Amygdala (tissue), 56 donors: ENCODE measurements at regions not wholly inside any gene's neighbourhood (a gene's known extent, or its start where the extent isn't known, plus 50 kb on each side); places are given as distances from the start of the nearest gene placed in this dataset.
A peak's percentile ranks its signal among the peaks of the same experiment; 100 is the strongest.

Source experiments
- DNase-seq, 56 donors: peaks; one replicate each; lab custom pipeline; 2025; lab: John Stamatoyannopoulos, UW

DNA sequence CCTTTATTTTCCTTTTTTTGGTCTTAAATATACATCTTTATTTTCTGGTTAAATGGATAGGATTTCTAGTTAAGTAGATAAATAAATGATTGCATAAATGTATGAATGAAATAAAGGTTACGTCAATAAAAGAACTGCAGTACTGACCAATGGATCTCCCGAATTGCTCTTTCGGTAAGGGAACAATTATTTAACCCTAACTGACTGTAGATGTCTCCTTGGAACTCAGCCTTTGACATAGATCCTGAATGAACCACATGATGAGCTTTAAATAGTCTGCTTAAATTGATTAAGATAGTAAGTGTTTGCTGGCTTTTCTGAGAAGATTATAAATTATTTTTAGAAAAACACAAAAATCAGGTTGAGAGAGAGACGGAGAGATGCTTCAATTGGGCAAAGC lies 391.0 kb upstream of the SYT1 start:
- no peak for DNase-seq

DNA sequence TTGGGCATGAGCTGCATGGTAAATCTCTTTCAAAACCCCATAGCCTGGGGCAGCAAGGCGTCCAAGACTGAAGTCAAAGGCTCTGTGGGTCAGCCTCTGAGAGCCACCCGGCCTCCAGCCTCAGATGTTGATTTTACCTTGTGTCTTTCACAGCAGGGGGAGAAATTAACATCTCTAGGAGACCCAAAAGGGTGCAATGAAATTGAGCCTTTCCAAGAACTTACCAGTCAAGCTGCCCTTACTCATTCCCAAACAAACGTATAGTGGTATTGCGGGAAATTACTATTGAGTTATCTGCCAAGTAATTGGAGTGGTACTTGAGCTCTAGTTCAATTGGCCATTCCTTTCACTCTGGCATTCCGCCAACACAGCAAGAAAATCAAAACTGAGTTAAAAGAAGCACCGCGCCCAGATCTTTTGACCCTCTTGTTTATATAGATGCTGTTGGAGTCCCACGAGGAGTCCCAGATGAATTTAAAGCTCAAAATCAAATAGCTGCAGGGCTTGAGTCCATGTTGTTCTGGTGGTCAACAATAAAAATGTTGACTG lies 380.7 kb upstream of the SYT1 start:
- no peak for DNase-seq

DNA sequence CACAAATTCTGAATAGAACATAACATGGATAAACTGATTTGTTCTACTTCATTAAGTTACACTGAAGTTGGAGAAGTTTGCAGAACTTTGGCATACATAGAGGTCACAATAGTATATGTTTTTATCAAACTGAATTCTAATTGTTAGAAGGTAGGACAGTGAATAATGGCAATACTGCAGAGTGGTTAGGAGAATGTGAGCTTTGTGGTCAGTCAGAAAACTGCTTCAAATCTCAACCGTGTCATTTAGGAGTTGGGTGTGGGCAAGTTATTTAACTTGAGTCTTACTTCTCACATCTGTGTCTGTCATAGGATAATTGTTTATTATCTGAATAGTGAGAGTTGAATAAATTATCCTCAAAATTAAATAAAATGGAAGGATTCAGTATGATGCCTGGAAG lies 374.6 kb upstream of the SYT1 start:
- no peak for DNase-seq

DNA sequence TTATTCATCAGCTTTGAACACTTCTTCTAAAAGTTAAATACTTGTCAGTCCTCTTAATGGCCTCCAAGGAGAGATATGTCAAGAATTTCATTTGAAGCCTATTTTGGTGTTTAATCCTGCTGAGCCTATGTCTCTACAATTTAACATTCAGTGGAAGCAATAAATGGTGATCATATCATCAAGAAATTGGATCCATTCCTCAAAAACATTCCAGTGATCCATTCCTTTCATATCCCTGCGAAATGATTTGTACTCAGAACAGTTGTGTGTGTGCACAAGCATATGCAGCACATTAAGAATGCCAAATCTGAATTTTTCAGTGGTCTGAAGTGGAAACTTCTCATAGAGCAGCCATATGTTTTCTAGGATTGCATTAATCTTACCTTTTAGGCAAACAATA lies 373.7 kb upstream of the SYT1 start:
- DNase-seq, result no peak

DNA sequence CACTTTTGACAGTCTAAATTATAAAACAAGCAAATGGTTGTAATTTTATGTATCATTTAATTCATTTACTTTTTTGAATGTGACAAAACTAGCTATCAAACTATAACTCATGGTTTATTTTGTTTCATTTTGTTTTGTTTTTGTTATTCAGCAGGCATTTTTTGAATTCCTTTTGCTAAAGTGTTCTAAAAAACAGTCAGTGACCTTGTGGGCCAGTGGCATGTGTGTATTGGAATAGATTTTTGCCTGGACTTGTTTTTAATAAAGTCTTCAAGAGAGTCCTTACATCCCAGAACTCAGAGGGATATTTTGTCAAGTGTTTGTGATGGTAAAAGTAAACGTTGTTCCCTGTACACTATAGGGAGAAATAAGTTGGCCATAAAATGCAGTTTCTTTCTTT lies 369.7 kb upstream of the SYT1 start:
- DNase-seq, result no peak

DNA sequence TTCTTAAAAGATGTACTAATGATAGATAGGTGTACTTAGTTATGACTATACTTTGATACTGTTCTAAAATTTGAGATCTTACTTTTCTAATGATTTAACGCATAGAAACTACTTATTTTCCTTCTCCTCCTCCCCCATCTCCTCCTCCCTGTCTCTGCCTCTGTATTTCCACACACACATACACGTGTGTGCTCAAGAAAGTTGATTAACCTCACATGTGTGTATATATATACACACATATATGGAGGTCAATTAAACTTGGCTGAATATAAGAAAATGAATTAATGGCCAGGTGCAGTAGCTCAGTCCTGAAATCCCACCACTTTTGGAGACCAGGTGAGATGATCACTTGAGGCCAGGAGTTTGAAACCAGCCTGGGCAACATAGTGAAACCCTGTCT lies 362.7 kb upstream of the SYT1 start:
- no peak for DNase-seq

DNA sequence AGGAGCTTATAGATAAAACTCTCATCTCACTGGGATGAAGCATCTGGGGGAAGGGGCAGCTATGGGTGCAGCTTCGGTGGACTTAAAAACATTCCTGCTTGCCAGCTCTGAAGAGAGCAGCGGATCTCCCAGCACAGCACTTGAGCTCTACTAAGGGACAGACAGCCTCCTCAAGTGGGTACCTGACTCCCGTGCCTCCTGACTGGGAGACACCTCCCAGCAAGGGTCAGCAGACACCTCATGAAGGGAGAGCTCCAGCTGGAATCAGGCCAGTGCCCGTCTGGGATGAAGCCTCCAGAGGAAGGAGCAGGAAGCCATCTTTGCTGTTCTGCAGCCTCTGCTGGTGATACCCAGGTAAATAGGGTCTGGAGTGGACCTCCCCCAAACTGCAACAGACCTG lies 345.2 kb upstream of the SYT1 start:
- no peak for DNase-seq

DNA sequence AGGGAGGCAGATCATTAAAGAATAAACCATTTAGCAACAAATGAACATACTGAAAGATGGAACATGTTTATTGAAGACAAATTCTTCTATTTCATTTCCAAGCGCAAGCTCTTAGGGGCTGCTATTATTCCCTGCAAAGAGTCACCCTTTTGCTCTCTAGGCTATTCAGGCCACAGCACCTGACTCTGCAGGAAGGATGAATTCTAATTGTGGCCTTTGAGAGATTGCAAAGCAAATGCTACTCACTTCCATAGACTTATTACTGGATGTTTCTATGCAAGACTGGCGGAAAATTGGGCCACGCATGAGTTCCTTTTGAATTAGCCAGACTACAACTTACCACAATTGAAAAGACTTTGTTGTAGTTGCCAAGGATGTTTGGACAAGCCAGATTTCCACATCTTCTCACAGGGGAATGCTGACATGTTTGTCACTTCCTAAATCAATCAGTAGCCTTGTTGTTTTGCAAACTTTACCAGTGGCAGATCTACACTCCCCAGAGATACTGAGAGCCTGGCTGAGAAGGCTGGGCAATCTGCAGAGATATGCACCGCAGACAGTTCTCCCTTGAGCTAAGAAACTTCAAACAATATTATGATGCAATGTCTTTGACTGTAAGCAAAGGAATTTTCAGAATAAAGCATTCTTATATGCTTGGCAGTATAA lies 334.3 kb upstream of the SYT1 start:
- DNase-seq, result no peak

DNA sequence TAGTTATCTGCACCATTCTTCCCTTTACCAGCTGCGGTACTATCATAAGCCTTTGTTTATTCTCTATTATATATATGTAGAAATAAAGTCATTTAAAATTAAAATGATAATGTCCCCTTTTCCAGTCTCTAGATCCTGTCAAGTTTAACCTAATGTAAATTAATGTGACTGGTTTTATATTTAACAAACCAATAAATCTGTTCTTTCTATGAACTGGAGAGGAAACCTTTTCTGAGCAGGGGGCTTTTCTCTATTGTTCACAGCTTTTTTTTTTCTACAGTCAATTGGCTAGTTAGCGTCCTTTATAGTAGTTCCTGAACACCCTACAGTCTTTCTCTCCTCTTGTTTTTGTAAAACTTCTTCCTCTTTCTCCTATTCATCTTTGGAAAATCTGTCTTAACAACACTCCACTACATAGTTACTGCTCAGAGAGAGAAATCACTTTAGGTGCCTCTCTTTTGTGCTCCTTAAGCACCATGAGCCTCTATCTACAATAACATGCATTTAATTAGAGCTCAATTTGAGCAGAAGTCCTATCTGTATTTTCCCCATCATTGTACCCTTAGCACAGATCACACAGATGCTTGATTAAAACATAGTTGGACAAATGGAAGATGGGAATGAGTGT lies 332.6 kb upstream of the SYT1 start:
- no peak for DNase-seq

DNA sequence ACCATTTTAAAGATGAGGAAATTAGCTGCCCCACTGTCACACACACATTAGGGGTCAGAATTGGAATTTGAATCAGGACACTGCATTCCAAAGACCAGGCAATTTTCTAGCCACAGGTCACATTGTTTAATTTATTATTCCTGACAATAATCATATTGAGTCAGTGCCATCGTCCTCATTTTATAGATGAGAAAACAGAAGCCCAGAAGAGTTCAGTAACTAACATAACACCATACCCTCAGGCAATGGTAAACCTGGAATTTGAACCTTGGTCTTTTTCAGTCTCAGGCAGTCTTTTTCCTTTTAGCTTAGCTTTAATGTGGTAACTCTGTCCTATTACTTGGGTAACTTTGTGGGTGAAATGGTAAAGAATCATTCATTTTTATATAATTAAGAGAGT lies 330.3 kb upstream of the SYT1 start:
- no peak for DNase-seq

DNA sequence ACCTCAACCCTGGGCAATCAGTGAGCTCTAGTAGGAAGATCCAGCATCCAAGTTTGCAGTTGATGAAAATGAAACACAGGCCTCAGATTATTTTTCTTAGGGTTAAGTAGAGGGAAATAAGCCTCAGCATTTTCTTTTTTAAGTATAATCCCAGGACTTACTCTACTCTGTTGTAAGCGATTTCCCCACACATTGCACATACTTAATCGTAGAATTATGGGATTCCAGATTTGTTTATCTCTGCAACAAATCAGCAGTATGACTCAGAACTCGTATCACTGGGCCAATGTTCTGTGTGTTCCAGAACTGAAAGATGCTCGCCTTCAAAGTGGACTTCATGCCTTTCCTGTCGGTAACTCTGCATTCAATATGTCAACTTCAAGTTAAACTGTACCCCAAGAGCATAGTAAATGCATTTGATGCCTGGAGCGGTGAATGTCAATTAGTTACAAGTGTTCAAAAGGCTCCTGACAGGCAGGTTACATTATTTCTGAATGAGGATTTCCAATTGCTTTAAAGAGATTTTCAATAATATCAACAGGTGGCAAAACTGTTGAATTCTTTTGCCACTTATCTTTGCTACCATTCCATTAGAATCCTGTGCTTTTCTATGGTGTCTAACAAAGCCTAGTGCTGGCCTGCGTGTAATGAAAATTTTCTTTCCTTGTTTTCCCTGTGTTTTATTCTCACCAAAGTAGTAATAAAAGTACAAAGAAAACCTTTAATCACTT lies 323.8 kb upstream of the SYT1 start:
- no peak for DNase-seq

DNA sequence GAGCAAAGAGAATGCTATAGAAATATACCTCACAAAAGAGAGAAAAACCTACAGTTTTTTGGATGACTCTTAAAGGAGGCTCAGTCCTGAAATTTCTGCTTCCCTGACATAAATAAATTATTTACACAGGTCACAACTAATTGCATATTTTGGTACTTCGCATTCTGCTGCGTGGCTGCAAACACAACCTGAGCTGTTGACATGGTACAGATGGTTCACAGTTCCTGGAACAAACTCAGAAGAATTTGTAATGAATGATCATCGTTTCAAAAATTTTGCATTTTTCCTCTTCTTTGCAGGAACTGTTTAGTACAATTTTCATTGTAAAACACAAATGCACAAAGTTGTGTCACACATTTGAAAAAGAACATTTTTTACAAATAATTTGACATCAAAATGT lies 313.7 kb upstream of the SYT1 start:
- no peak for DNase-seq

DNA sequence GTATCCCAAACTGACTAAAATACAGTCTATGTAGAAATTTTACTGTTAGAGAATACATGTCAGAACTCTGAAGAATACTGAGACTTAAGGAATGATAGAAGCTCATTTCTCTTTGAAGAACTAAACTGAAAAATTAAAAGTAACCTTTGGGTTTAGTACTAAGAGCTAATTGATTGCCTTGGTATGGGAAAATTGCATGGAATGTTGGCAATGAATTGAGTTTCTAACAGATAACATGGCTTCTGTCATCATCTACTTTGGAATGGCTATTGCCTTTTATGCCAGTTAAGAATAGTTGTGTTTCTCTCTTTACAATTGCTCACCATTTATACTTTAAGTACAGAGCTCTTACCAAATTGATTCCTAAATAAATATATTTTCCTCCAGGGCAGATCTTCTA lies 308.8 kb upstream of the SYT1 start:
- DNase-seq, result no peak

DNA sequence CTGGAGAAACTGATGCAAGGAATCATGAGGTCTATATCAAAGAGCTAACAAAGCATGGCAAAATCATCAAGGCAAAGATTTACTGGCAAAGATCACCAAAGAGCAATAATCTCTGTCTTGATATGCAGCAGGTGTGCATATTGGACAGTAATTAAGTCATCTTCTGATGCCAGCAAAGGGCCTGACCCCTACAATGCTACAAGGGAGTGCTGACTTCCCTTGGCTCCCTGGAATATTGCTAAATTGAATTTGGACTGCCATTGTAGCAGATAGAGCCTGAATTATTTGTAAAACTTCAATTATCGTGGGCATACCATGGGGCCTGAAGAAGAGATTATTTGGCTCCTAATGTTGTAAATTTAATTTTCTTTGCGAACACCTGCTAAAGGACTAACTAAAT lies 307.9 kb upstream of the SYT1 start:
- no peak for DNase-seq

DNA sequence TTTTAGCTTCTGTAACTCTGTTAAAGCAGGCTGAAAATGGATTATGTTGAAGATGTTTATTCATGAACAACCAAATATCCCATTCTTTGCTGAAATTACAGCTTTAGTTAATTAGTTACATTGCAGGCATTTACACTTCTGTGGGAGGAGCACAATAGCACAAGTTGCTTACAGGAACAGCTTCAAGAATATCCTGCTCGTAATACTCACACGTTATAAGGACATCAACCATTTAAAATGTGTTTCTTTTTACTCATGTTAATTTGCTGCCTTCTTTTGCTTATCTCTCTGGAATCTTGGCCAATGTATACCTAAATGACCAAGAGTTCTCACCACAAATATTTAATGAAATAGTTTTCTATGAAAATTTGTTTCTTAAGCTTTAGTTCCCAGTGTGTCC lies 305.2 kb upstream of the SYT1 start:
- no peak for DNase-seq

DNA sequence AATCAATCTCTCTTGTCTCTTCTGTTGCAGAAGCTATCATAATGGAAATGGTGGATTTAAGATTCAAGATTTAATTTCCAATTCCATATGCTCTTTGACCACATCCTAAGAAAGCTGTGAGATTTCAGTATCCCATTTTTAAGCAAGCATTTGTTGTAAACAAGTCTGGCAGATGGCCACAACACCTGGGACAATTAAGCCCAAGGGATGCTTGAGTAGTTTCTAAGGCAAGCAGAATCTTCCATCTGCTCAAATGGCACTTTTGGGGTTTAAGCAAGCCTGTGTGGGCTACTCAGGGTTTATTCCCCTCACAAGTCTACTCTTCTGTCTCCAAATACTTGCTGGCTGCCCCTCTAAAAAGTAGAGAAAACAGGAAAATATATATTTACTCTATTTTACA lies 304.7 kb upstream of the SYT1 start:
- DNase-seq, result no peak

DNA sequence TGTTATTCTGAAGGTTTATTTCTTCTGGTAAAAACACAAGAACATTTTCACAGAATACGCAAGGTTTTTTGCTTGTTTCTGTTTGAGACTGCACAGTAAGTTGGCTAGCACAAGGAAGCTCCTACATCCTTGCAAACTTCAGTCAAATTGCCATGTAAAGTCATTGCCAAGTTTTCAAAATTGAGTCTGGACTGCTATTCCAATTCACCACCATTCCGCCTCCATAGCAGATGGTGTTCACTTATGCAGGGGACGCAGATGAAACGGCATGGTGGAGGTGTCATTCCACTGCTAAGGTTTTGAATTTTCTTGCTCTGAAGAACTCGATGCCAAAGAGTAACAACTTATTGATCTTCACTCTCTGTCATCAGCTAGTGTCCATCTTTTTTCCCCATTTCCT lies 303.9 kb upstream of the SYT1 start:
- DNase-seq, result peak in 15 of 56 donors; percentile 0 to 59 (median 13)

DNA sequence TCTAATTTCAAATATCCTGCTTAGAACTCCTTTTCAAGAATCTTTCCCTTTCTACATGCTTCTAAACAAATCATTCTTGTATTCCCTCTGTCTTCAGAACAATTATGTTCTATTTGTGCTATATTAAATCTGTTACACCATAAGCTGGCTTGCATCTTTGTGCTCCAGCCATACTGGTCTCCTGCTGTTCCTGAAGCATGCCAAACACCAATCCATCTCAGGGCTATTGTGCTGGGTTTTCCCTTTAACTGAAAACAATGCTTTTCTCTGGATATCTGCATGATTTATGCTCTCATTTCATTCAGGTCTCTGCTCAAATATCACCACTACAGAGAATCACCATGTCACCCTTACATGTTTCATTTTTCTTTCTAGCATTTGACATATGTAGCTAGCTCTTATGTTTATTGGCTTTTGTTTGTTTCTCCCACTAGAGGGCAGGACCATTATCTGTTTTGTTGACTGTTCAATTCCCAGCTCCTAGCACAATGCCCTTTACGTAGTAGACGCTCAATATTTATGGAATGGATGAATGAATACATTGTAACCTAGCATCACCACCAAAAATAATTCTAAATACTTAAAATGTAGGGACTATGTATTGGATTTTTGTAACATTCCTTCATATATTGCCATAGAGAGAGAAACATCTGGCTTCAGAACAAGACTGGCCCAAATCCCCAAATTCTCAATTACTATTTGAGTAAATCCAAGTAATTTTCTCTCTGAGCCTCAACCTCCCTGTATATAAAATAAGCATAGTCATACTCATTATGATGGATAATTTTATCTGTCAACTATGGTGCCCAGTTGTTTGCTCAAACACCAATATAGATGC lies 302.0 kb upstream of the SYT1 start:
- no peak for DNase-seq

DNA sequence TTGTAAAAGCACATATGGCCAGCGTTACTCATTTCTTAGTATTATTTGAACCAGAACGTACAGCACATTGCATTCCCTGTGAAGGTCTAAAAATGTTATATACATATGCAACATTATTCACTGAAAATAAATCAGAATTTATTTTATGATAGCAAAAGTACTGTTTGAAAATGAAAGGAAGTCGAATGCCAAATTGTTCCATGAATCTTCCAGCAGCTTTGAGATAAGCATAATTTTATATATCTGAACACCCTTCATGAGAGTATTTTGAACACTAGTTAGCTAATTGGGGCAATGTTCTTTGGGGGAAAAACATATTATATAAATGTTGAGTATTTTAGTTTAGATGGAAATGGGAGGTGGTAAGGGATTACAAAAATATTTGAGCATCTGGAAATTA lies 300.7 kb upstream of the SYT1 start:
- no peak for DNase-seq

DNA sequence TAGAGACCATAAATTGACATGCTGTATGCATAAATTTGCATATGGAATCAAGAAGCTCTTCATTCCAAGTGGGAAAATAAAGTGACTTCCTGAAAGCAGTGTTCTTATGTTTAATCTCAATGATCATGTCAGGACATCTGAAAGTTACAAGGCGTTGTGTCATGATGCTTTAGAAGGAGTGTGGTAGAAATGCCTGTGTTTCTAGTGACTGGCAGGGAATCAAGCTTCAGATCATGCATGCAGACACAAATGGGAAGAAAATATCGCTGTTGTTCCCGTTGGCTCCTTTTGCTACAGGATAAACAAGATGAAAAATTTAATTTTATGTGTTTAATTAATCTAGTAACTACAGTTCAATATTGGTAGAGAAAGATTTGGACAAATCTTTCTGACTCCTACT lies 298.1 kb upstream of the SYT1 start:
- DNase-seq, result no peak
